ENCODE measurements at regions not wholly inside any gene's neighbourhood (a gene's known extent, or its start where the extent isn't known, plus 50 kb on each side); places are given as distances from the start of the nearest gene placed in this dataset.
"Not testable (repeated sequence)": the region's sequence is repeated elsewhere in the genome, so short reads cannot be mapped to it uniquely, and the experiment has no call there.

GRCh38 chr21:28089599-28090441, 902.9 kb downstream of the LTN1 start:
- peak; percentile 68 for DNase-seq (ENCODE audit: missing footprints)
- ATAC-seq: peak; percentile 87
- intact Hi-C loops (cut with DNase I): loop anchor here (10.0 kb wide), 1 partner anchor 655 kb away; no protein-coding TSS in a partner anchor

GRCh38 chr21:28086861-28087581, 905.7 kb downstream of the LTN1 start:
- ATAC-seq: no peak
- intact Hi-C loops (cut with DNase I): no loop called here
- no peak for DNase-seq (ENCODE audit: missing footprints)

DNA sequence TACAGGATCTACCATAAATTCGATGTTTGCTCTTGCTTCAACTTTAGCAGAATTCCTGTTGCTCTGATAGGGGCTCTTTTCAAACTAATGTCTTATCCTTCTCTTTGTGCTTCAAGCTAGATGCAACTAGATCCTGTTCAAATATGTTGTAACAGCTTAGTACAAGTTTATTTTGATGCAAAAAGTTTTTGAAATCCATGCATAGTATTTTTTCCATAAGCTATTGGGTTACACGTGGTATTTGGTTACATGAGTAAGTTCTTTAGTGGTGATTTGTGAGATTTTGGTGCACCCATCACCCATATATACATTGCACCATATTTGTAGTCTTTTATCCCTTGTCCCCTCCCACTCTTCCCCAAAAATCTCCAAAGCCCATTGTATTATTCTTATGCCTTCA, 907.7 kb downstream of the LTN1 start:
- DNase-seq (ENCODE audit: missing footprints): no peak
- ATAC-seq: no peak
- intact Hi-C loops (cut with DNase I): no loop called here

DNA sequence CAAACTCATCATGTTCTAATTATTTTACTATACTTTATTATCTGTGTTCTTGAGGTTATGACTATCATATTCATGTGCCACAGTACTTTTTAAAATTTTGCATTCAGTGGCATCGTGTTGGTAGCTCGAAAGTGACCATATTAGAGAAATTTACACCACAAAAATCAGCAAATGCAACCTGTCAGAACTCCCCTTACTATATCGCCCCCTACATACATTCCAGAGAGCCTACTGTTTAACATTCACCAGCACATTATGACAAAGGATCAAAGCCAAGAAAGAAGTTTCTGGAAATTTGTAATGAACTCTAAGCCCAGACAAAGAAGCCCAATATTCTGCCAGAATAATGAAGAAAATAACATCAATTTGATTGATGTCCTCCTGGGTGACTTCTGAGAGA, 909.3 kb downstream of the LTN1 start:
- intact Hi-C loops (cut with DNase I): no loop called here
- DNase-seq (ENCODE audit: missing footprints): no peak
- no peak for ATAC-seq

DNA sequence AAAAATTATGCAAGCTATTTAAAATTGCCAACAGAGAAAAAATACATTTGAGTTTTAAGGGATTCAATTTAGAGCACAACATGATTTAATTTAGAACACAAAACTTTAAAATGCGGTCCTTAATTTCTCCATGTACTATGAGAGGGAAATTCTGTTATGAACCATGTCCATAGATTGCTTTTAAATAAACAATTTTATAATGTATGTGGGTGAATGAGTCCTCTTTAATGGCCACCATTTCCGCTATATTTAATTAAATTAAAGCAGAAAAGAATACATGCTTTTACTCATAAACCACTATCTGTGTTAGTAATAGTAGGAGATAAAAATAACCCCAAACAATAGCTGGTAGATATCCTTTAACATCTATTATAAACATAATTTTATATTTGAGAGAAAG, 914.6 kb downstream of the LTN1 start:
- intact Hi-C loops (cut with DNase I): no loop called here
- ATAC-seq (no peak), DNase-seq (ENCODE audit: missing footprints) (no peak)

- ATAC-seq (no peak), DNase-seq (ENCODE audit: missing footprints) (no peak)
- intact Hi-C loops (cut with DNase I): no loop called here
Measured at GRCh38 chr21:28074676-28075075, 918.0 kb downstream of the LTN1 start.

DNA sequence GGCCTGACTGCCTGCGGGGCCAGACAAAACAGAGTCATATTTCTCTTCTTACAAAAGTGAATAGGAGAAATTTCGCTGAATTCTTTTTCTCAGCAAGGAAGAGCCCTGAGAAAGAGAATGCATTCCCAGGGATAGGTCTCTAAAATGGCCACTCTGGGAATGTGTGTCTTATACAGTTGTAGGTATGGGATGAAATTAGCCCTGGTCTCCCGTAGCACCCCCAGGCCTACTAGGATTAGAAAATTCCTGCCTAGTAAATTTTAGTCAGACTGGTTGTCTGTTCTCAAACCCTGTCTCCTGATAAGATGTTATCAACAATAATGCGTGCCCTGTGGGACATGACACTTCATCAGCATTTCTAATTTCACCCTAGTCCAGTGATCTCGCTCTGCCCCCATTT, 920.1 kb downstream of the LTN1 start:
- intact Hi-C loops (cut with DNase I): no loop called here

GRCh38 chr21:28069450-28069923, 923.2 kb downstream of the LTN1 start:
- intact Hi-C loops (cut with DNase I): loop anchor here (5.0 kb wide), 1 partner anchor 268 kb away; no protein-coding TSS in a partner anchor
- no peak for ATAC-seq

More for the DNA sequence above, 920.1 kb downstream of the LTN1 start:
- ATAC-seq (no peak), DNase-seq (ENCODE audit: missing footprints) (no peak)

DNA sequence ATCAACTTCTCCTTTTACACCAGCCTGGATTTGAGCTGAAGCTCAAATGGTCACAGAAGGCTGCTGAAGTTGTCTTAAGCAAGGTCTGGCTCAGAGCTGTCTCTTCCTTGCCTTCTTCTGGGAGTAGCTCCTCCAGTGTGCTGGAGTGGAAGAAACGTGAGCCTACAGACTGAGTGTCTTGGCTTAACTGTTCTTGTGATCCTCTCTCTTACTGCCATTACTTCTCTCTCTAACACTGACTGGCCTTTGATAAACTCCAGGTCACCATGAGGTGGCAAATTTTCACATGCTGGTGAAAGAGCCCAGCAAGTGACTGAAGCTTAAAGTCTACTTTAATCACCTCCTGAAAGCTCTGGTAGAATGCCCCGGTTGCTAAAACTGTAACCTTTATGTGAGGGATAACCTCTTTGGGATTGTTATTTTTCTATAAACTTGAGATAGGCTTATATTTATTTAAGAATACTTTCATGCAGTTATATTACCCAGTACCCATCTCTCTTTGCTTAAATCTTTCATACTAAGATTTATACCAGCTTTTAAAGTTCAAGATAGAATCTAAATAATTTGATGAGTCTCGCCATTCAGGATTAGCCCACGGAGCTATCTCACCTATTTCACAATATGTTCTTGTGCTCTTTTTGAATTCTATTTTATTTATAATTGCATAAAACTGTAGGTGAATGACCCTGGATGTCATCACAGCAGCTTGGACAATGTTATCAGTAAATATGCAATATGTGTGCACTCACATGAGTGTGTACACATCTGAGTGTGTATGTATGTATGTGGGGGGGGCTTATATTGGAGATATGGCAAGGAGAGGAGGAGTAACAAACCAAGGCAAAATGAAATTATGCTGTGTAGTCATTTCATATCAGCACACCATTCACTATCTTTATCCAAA, 924.0 kb downstream of the LTN1 start:
- intact Hi-C loops (cut with DNase I): loop anchor here (5.0 kb wide), 1 partner anchor 269 kb away; no protein-coding TSS in a partner anchor
- DNase-seq (ENCODE audit: missing footprints) (no peak), ATAC-seq (peak; percentile 60)

More at GRCh38 chr21:28069450-28069923, 923.2 kb downstream of the LTN1 start:
- no peak for DNase-seq (ENCODE audit: missing footprints)

DNA sequence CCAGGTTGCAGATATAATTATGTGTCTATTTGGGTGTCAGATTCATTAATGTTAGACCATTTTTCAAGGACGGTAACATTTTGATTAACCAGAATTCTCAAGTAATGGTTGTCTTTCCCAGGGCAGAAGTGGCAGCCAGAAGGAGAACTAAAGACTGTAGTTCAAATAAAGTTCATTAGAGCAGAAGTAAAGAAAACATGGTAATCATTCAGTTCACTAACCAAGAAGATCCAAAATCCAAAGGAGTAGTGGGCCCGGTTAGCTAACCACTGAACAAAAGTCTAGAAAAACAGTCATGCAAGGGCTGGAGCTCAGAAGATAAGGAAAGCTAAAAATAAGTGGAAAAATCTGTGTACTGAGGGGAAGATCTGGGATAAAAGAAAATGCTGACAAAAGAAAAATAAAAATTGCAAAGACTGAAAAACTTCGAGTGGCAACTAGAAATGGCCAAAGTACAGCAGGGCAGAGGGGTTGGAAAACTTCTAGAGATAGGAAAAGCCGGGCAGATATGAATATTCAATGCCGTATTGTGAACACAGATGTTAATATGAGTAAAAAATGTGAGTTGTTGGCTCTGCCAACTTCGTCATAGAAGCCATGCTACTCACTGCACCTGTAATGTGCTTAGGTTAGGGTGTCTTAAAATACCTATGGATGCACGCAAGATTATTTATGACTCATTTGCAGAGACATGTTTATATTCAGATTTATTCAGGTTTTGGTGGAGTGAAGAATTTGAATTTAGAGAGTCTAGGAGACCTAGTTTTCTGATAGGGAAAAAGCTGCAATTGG, 925.9 kb downstream of the LTN1 start:
- ATAC-seq (no peak), DNase-seq (ENCODE audit: missing footprints) (no peak)
- intact Hi-C loops (cut with DNase I): loop anchor here (5.0 kb wide), 1 partner anchor 271 kb away; no protein-coding TSS in a partner anchor

DNA sequence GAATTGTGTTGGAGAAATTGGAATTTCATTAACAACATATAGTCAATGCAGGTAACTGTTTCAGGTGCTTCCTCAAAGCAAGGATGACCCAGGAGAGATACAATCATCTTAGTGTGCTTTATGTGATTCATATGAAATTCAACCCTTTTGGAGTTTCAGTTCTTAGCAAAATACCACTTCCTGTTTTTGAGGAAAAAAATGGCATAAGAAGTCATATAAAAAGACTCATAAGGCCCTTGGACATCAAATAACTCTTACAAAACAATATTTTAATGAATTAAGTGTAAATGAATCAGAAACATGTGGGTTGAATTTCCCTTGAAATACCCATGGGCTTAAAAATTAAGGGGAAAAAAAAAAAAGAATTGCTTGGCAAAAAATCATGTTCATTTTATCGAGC, 926.6 kb downstream of the LTN1 start:
- no peak for ATAC-seq
- no peak for DNase-seq (ENCODE audit: missing footprints)
- intact Hi-C loops (cut with DNase I): loop anchor here (5.0 kb wide), 1 partner anchor 271 kb away; no protein-coding TSS in a partner anchor

DNA sequence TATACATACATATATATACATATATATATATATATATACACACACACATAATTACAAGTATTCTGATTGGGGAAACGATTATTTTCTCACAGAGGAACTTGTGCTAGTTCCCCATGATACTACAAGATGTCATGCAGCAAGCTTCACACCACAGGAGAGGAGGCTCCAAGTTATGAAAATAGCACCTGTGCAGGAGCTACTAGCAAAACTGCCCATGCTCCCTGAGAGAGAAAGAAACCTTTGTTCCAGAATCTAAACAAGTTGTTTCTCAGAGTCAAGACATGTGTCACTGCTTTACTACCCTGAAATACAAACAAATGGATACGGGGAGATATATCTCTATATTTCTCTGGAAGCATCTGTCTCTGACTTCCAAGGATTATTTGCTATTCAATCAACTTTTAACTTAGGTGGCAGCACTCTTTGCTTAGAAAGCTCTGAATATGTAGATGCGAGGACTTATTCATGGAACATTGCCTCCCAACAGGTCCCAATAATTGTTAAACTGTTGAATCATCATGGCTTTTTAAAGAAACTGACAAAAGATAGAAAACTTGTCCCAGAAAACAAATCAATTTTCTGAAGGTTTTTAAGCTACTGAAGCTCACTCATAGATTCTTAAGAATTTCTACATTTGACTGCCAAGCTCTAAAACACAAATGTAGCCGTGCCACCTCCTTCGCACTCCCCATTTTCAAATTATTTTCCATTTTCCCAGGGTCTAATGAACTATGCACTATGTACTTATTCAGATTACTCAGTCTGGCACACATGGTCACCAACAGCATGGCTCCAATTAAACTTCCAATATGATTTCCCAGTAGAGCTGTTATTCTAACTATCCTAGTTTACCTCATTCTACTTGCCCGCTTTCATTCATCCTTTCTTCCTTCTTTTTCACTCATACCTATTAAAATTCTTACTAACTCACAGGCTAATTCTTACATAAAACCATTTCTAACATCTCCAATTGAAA, 929.1 kb downstream of the LTN1 start:
- no peak for ATAC-seq
- DNase-seq (ENCODE audit: missing footprints): no peak
- intact Hi-C loops (cut with DNase I): no loop called here

DNA sequence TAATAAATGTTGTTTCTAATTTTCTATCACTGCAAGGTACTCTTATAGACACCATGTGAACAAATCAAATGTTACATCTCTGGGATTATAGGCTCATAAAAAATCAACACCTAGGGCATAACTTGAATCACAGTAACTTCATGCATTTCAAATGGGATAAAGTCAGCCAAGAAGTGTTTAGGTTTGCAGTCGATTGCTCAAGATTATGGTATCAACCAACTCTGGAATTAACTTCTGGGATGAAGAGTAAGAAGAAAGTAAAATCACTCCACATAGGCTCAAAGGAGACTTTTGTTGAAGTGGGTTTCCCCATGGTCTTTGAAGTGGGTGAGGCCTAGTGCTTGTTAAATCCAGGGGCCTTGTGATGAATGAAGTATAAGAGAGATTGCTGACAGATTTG, 939.7 kb downstream of the LTN1 start:
- not testable (repeated sequence) for DNase-seq (ENCODE audit: missing footprints); ATAC-seq
- intact Hi-C loops (cut with DNase I): loop anchor here (2.0 to 5.0 kb wide), 4 partner anchors 284 to 1206 kb away; partner anchors contain the start of gene ADAMTS1

- DNase-seq (ENCODE audit: missing footprints): not testable (repeated sequence)
- ATAC-seq: peak; percentile 79
- intact Hi-C loops (cut with DNase I): loop anchor here (2.0 to 5.0 kb wide), 4 partner anchors 285 to 1204 kb away; partner anchors contain the start of gene ADAMTS1
Measured at GRCh38 chr21:28051649-28052048, 941.0 kb downstream of the LTN1 start.

- intact Hi-C loops (cut with DNase I): not testable (repeated sequence)
- ATAC-seq: peak; percentile 59
Measured at GRCh38 chr21:28035692-28036091, 957.0 kb downstream of the LTN1 start.

DNA sequence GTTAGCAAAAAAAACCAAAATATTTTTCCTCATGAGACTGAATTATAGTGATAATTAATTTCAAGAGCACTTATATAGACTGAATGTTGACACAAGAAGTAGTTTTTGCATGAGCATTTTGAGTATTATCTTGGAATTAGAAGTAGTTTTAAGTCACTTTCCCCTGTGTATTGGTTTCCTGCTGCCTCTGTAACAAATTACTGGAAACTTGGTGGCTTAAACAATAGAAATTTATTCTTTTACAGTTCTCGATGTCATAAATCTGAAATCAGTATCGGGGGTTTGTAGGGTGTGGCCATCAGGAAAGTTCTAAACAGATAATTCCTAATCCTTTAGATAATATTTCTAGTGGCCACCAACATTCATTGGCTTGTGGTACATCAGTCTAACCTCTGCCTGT, 957.8 kb downstream of the LTN1 start:
- DNase-seq (ENCODE audit: missing footprints); intact Hi-C loops (cut with DNase I); ATAC-seq: not testable (repeated sequence)

More at GRCh38 chr21:28035692-28036091, 957.0 kb downstream of the LTN1 start:
- not testable (repeated sequence) for DNase-seq (ENCODE audit: missing footprints)
